ENCODE measurements at regions not wholly inside any gene's neighbourhood (a gene's known extent, or its start where the extent isn't known, plus 50 kb on each side); places are given as distances from the start of the nearest gene placed in this dataset.

GRCh38 chr6:48404927-48405326 lies 293.9 kb upstream of the PTCHD4 start:
- no peaks in the 10 kb centered on the region; the same call in 1 of the 2 replicates for H3K27me3 ChIP-seq (ENCODE audit: control insufficient read depth, insufficient read depth, low read length)
- POLR2A ChIA-PET, result no interaction called here
- CTCF ChIA-PET, result no interaction called here
- no peak overlapping the region for H3K4me3 ChIP-seq (ENCODE audit: low read depth, low read length)
- no peaks in the 10 kb centered on the region for H3K36me3 ChIP-seq (ENCODE audit: control insufficient read depth, insufficient read depth, low read length)
- no peak for DNase-seq (ENCODE audit: low read depth)
- TF ChIP-seq CTCF (IDR thresholded peaks at IDR 0.05; ENCODE audit: insufficient read depth, low read depth, low read length), result no peak

GRCh38 chr6:48403587-48403986 lies 292.6 kb upstream of the PTCHD4 start:
- H3K27me3 ChIP-seq (ENCODE audit: control insufficient read depth, insufficient read depth, low read length), result no peaks in the 10 kb centered on the region; the same call in 1 of the 2 replicates
- POLR2A ChIA-PET, result no interaction called here
- TF ChIP-seq CTCF (IDR thresholded peaks at IDR 0.05; ENCODE audit: insufficient read depth, low read depth, low read length), result no peak
- DNase-seq (ENCODE audit: low read depth), result no peak
- H3K36me3 ChIP-seq (ENCODE audit: control insufficient read depth, insufficient read depth, low read length), result no peaks in the 10 kb centered on the region
- CTCF ChIA-PET, result interaction anchor here (0.6 kb wide), 1 partner anchor 13 kb away, joined by 3 read pairs; no protein-coding TSS in a partner anchor
- no peak overlapping the region for H3K4me3 ChIP-seq (ENCODE audit: low read depth, low read length)

GRCh38 chr6:48401016-48401415 lies 290.0 kb upstream of the PTCHD4 start:
- ChIA-PET POLR2A (no interaction called here), CTCF (no interaction called here)
- Histone ChIP-seq H3K27me3 (ENCODE audit: control insufficient read depth, insufficient read depth, low read length) (no peaks in the 10 kb centered on the region; the same call in 1 of the 2 replicates), H3K36me3 (ENCODE audit: control insufficient read depth, insufficient read depth, low read length) (no peaks in the 10 kb centered on the region), H3K4me3 (ENCODE audit: low read depth, low read length) (no peak overlapping the region)
- DNase-seq (ENCODE audit: low read depth), result no peak
- no peak for TF ChIP-seq CTCF (IDR thresholded peaks at IDR 0.05; ENCODE audit: insufficient read depth, low read depth, low read length)

GRCh38 chr6:48397887-48398286 lies 286.9 kb upstream of the PTCHD4 start:
- H3K4me3 ChIP-seq (ENCODE audit: low read depth, low read length), result no peak overlapping the region
- no peaks in the 10 kb centered on the region; the same call in 1 of the 2 replicates for H3K27me3 ChIP-seq (ENCODE audit: control insufficient read depth, insufficient read depth, low read length)
- CTCF ChIA-PET, result no interaction called here
- POLR2A ChIA-PET, result no interaction called here
- no peak for DNase-seq (ENCODE audit: low read depth)
- no peaks in the 10 kb centered on the region for H3K36me3 ChIP-seq (ENCODE audit: control insufficient read depth, insufficient read depth, low read length)
- no peak for TF ChIP-seq CTCF (IDR thresholded peaks at IDR 0.05; ENCODE audit: insufficient read depth, low read depth, low read length)

GRCh38 chr6:48389146-48390043 lies 278.4 kb upstream of the PTCHD4 start:
- CTCF ChIA-PET, result interaction anchor here (0.8 kb wide), 1 partner anchor 15 kb away, joined by 3 read pairs; no protein-coding TSS in a partner anchor
- H3K4me3 ChIP-seq (ENCODE audit: low read depth, low read length), result no peak overlapping the region
- no peak for TF ChIP-seq CTCF (IDR thresholded peaks at IDR 0.05; ENCODE audit: insufficient read depth, low read depth, low read length)
- no peaks in the 10 kb centered on the region for H3K36me3 ChIP-seq (ENCODE audit: control insufficient read depth, insufficient read depth, low read length)
- H3K27me3 ChIP-seq (ENCODE audit: control insufficient read depth, insufficient read depth, low read length), result no peaks in the 10 kb centered on the region
- POLR2A ChIA-PET, result no interaction called here
- no peak for DNase-seq (ENCODE audit: low read depth)

Measured in BJ (cell line).